ENCODE measurements at regions not wholly inside any gene's neighbourhood (a gene's known extent, or its start where the extent isn't known, plus 50 kb on each side); places are given as distances from the start of the nearest gene placed in this dataset.

- H3K27ac ChIP-seq (ENCODE audit: poor library complexity, severe bottlenecking) = no peak overlapping the region
- no peaks in the 10 kb centered on the region for H3K36me3 ChIP-seq (ENCODE audit: low read depth)
- no peaks in the 10 kb centered on the region for H3K9me3 ChIP-seq (ENCODE audit: severe bottlenecking)
- peaks cover 12% of the 10 kb centered on the region for H3K4me1 ChIP-seq (ENCODE audit: insufficient read depth, poor library complexity, severe bottlenecking)
- no peaks in the 10 kb centered on the region for H3K27me3 ChIP-seq (ENCODE audit: insufficient read depth, poor library complexity, severe bottlenecking)
- DNase-seq (ENCODE audit: low spot score) = no peak
- no peak for TF ChIP-seq CTCF (IDR thresholded peaks at IDR 0.05; ENCODE audit: poor library complexity, severe bottlenecking)
- ATAC-seq (ENCODE audit: low read depth) = no peak
- no peak overlapping the region for H3K4me3 ChIP-seq (ENCODE audit: severe bottlenecking)
These were observed 58.7 kb upstream of the KLF3 start for GRCh38 chr4:38605181-38605752.

GRCh38 chr4:38605753-38606586 lies 58.0 kb upstream of the KLF3 start:
- Histone ChIP-seq H3K36me3 (ENCODE audit: low read depth) (no peaks in the 10 kb centered on the region), H3K27ac (ENCODE audit: poor library complexity, severe bottlenecking) (no peak overlapping the region), H3K27me3 (ENCODE audit: insufficient read depth, poor library complexity, severe bottlenecking) (no peaks in the 10 kb centered on the region), H3K4me1 (ENCODE audit: insufficient read depth, poor library complexity, severe bottlenecking) (peaks cover 8% of the 10 kb centered on the region), H3K9me3 (ENCODE audit: severe bottlenecking) (no peaks in the 10 kb centered on the region), H3K4me3 (ENCODE audit: severe bottlenecking) (no peak overlapping the region)
- ATAC-seq (ENCODE audit: low read depth) (no peak), DNase-seq (ENCODE audit: low spot score) (no peak)
- no peak for TF ChIP-seq CTCF (IDR thresholded peaks at IDR 0.05; ENCODE audit: poor library complexity, severe bottlenecking)

GRCh38 chr4:38606587-38606905 lies 57.5 kb upstream of the KLF3 start:
- no peak for TF ChIP-seq CTCF (IDR thresholded peaks at IDR 0.05; ENCODE audit: poor library complexity, severe bottlenecking)
- Histone ChIP-seq H3K4me1 (ENCODE audit: insufficient read depth, poor library complexity, severe bottlenecking) (peaks cover 3% of the 10 kb centered on the region), H3K27me3 (ENCODE audit: insufficient read depth, poor library complexity, severe bottlenecking) (no peaks in the 10 kb centered on the region), H3K9me3 (ENCODE audit: severe bottlenecking) (no peaks in the 10 kb centered on the region), H3K27ac (ENCODE audit: poor library complexity, severe bottlenecking) (no peak overlapping the region), H3K36me3 (ENCODE audit: low read depth) (no peaks in the 10 kb centered on the region), H3K4me3 (ENCODE audit: severe bottlenecking) (no peak overlapping the region)
- ATAC-seq (ENCODE audit: low read depth) (no peak), DNase-seq (ENCODE audit: low spot score) (no peak)

- Histone ChIP-seq H3K9me3 (ENCODE audit: severe bottlenecking) (no peaks in the 10 kb centered on the region), H3K27me3 (ENCODE audit: insufficient read depth, poor library complexity, severe bottlenecking) (no peaks in the 10 kb centered on the region), H3K4me1 (ENCODE audit: insufficient read depth, poor library complexity, severe bottlenecking) (no peaks in the 10 kb centered on the region), H3K27ac (ENCODE audit: poor library complexity, severe bottlenecking) (no peak overlapping the region), H3K4me3 (ENCODE audit: severe bottlenecking) (no peak overlapping the region), H3K36me3 (ENCODE audit: low read depth) (no peaks in the 10 kb centered on the region)
- TF ChIP-seq CTCF (IDR thresholded peaks at IDR 0.05; ENCODE audit: poor library complexity, severe bottlenecking) = no peak
- ATAC-seq (ENCODE audit: low read depth) = no peak
- no peak for DNase-seq (ENCODE audit: low spot score)
These were observed 54.4 kb upstream of the KLF3 start for GRCh38 chr4:38609614-38610013.

GRCh38 chr4:38610521-38610920 lies 53.5 kb upstream of the KLF3 start:
- H3K27me3 ChIP-seq (ENCODE audit: insufficient read depth, poor library complexity, severe bottlenecking) = no peaks in the 10 kb centered on the region
- H3K9me3 ChIP-seq (ENCODE audit: severe bottlenecking) = no peaks in the 10 kb centered on the region
- no peaks in the 10 kb centered on the region for H3K36me3 ChIP-seq (ENCODE audit: low read depth)
- H3K27ac ChIP-seq (ENCODE audit: poor library complexity, severe bottlenecking) = no peak overlapping the region
- H3K4me3 ChIP-seq (ENCODE audit: severe bottlenecking) = no peak overlapping the region
- no peak for ATAC-seq (ENCODE audit: low read depth)
- no peak for TF ChIP-seq CTCF (IDR thresholded peaks at IDR 0.05; ENCODE audit: poor library complexity, severe bottlenecking)
- no peak for DNase-seq (ENCODE audit: low spot score)
- H3K4me1 ChIP-seq (ENCODE audit: insufficient read depth, poor library complexity, severe bottlenecking) = no peaks in the 10 kb centered on the region

Measured in RWPE2 (cell line).